HG03108 (cell line): ENCODE measurements at regions not wholly inside any gene's neighbourhood (a gene's known extent, or its start where the extent isn't known, plus 50 kb on each side); places are given as distances from the start of the nearest gene placed in this dataset.

Experiments
- ATAC-seq: cut with Tn5 transposase; IDR thresholded peaks from one replicate; pipeline ENCODE4 v1.9.1; 2021; ENCODE audit warnings: moderate library complexity; ENCODE audit not compliant: unreplicated experiment

DNA sequence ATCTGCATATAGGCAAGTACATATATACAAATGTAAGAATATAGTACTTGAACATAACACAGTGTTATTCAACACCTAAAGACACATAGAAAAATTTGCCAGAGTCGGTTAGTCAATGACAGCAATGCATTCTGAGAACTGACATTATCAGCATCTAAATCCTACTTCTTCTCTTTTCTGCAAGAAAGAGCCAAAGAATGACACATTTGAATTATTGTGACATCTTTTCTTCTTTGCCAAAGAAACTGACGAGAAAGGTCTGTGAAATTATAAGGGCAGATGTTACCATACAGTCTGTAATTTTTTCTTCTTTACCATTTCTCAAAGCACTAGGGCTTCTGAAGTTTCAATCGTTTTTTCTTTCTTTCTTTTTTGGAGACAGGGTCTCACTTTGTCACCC is 350.9 kb upstream of the NBEA start:
- no peak for ATAC-seq

GRCh38 chr13:34591900-34592529 is 350.1 kb upstream of the NBEA start:
- ATAC-seq = no peak

DNA sequence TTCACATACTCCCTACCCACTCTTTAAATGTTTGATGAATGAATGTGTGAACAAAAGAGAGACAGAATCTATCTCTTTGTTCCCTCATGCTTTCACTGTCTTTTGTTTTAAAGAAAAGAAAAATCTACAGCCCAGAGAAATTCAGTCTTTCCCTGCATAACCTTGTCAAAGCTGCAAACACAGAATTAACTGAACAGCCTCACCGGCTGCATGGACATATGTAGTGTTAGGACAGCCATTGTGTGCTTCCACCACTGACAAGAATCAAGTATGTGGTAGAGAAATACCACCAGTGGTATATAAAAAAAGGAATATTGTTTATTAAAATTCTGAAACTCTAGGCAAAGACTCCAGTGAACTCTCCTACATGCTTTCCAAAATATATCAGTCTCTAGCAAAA is 348.4 kb upstream of the NBEA start:
- no peak for ATAC-seq

DNA sequence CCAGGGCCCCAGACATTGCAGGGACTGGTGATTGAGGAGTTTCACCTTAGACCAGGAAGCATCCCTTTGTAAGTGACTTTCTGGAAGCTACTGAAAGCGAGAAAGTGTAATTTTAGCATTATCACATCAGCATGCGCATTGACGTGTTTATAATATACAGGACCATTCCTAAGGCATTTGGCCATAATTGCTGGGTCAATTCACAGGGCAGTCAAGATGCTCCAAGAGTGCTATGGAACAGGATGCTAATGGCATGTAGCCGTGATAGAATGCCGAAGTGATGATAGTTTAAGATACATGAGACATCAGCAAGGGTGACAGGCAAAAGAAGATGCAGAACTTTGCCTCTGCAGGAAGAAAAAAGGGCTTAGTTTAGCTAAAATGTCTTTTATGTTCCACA is 347.6 kb upstream of the NBEA start:
- ATAC-seq = no peak

GRCh38 chr13:34608331-34608730 is 333.7 kb upstream of the NBEA start:
- no peak for ATAC-seq

- no peak for ATAC-seq
These were observed 330.4 kb upstream of the NBEA start for GRCh38 chr13:34611671-34612070.

GRCh38 chr13:34617473-34618083 is 324.5 kb upstream of the NBEA start:
- no peak for ATAC-seq

- no peak for ATAC-seq
These were observed 323.4 kb upstream of the NBEA start for GRCh38 chr13:34618654-34619053.

- no peak for ATAC-seq
These were observed 322.7 kb upstream of the NBEA start for GRCh38 chr13:34619326-34619725.

- ATAC-seq = no peak
These were observed 321.8 kb upstream of the NBEA start for GRCh38 chr13:34620074-34620850.

GRCh38 chr13:34620862-34621261 is 321.2 kb upstream of the NBEA start:
- no peak for ATAC-seq

DNA sequence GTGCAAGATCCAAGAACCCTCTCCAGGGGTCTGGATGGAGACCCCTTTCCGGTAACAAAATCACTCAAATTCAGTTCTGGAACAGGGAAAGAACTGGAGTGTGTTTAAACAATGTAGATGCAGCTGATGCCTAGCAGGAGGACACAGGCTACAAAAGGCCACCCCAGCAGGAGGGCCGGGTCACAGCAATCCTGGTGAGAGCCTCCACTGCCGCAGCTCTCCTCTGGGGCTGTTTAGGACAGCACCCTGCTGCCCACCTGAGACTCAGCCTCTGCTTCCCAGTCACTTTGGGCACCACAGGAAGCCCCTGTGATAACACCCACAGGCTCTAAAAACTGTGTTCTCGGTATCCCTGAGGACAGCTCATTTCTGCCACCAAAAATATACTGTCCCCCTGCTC is 318.7 kb upstream of the NBEA start:
- no peak for ATAC-seq

- ATAC-seq = no peak
These were observed 314.4 kb upstream of the NBEA start for GRCh38 chr13:34627509-34628208.

DNA sequence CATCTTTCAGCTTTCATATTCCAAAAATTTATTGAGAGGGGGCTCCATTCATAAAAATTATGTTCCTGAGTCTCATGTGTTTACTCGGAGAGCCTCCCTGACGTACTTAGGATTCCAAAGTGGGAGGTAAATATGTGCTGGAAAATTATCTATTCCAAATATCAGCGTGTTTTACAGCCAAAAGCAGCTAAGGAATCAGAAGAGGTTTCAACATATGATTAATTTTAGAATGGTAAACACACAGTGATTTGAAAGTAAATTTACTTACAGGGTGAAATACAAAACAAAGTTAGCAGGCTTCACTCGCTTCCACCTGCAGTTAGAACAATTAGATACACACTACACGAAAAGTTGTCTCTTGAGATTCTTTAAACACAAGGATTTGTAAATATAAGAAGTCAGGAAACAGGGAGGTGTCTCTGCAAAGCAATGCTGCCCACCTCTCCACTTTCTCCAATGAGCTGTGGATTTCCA is 313.8 kb upstream of the NBEA start:
- no peak for ATAC-seq

DNA sequence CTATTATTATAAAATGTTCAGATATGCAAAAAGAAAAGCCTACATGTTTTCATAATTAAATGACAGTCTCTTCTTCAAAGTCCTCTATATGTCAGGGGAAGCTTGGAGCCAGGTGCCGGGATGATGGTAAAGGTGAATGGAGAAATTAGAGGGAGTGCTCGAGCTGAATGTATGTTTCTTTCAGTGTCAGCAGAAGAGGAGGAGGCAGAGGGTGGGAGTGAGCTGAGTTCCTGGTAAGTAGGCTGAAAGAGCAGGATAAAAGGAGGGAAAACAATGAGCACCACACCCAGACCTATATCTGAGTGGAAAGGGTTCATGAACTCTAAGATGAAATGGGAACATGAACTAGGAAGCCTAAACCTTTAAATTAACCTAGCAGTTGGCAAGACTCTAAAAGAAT is 307.6 kb upstream of the NBEA start:
- no peak for ATAC-seq

DNA sequence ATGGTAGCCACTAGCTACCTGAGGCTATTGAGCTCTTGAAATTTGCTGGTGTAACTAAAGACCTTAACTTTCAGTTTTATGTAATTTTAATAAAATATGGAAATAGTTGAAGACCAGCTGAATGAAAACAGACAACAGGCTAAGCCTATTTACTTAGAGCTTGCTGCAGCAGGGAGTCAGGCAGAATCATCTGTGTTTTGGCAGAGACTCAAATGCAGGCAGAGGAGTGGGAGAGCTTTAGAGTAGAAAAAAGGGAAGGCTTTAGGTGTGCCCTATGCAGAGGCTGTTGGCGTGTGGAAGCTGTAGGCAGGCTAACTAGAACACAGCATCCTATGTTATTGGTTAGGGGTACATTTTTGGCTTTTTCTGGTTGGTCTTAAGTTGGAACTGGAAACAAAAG is 304.9 kb upstream of the NBEA start:
- no peak for ATAC-seq

DNA sequence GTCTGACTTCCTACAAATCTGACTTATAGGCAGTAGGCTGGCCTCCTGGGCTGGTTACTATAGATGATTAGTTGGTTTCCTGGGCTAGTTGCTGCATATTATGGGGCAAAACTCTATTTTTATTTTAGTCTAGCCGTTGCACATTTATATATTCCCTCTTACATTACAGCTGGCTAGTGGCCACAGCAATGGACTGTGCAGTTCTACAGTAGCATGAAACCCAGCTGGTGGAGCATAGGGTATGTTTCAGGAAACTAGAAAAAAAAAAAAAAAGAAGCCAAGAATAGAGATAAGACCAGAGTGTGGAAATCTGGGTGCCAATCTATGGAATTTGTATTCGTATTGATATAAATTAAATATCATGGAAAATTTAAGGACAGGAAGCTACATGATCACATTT is 304.4 kb upstream of the NBEA start:
- ATAC-seq = no peak

DNA sequence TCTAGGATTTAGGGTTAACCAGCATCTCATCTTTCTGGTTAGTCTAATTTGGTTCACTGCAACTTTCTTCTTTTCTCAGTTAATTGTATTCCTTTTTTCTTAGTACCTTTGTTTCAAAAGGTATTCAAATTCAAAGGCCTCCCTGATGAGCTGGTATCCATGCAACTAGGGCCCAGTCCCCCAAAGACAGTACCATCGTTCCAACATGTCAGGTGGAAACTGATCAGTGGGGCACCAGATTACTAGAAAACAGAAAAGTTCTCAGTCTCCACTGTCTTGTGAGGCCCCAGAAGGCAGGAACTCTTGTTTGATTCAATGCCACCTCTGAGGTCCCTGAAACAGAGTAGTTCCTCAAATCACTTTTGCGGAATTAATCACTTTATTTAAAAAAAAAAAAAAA is 303.2 kb upstream of the NBEA start:
- ATAC-seq = no peak

- no peak for ATAC-seq
These were observed 301.7 kb upstream of the NBEA start for GRCh38 chr13:34640179-34640992.

DNA sequence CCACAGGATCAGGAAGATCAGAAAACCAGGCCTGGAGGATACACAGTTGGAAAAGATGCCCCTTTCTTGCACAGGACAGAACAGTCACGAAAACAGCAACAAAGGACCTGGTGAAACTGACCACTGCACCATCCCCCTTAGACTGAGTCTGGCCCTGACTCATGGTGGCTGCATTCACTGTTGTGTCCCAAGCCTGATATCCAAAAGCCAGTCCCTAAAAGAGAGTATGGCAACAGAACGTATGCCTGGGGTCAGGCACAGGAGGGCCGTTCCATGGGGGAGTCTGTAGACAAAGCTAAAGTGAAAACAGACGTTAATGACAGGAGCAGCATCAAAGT is 301.1 kb upstream of the NBEA start:
- ATAC-seq = no peak
